B cell (primary cell): ENCODE measurements at regions not wholly inside any gene's neighbourhood (a gene's known extent, or its start where the extent isn't known, plus 50 kb on each side); places are given as distances from the start of the nearest gene placed in this dataset.

ENCODE experiments used
- CTCF ChIP-seq: fragments of 200-600 bp; IDR thresholded peaks from one replicate; pipeline ENCODE4 v1.8.0; 2022; ENCODE audit warnings: antibody characterized with exemption, mild to moderate bottlenecking
- EZH2 ChIP-seq: IDR thresholded peaks from 2 replicates; pipeline ENCODE4 v1.6.1; 2012; ENCODE audit warnings: borderline replicate concordance, low read depth, mild to moderate bottlenecking, moderate library complexity, low read length; ENCODE audit not compliant: insufficient read depth, poor library complexity, severe bottlenecking

DNA sequence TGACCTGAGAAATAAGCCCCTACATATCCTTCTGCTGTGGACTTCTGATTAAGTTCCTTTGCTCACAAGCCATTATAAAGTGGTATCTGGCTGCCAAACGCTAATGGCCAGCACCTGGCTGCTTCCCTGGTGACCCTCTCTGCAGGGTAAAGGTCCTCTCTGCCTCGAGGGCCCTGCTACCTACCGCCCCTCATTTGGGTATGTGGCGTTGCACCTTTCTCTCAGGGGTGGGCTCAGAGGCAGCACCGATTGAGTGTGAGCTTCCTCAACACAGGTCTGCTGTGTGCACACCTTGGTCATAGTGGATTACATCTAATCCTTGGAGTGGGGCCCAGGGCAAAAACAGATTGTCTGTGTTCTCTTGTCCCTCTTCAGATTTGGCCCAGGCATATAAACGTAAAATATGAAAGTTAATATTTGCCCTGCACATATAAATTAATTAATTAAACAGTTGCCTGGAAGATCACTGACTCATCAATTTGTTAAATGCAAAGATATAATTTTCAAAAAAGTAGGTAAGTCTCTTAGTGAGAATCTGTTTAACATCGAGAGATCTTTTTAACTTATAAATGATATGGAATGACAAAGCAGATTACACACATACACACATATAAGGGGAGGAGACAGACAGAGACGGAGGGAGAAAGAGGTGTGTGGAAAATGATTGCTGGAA lies 174.5 kb upstream of the SMIM31 start:
- TF ChIP-seq CTCF: no peak
- TF ChIP-seq EZH2: no peak
